ENCODE measurements at regions not wholly inside any gene's neighbourhood (a gene's known extent, or its start where the extent isn't known, plus 50 kb on each side); places are given as distances from the start of the nearest gene placed in this dataset.

- in situ Hi-C loops (cut with HindIII; ENCODE audit: low pct_ligation_motif_present, low sequenced_read_pairs), result no loop called here
- no peak overlapping the region for H3K4me3 ChIP-seq (ENCODE audit: low read depth, low read length)
These were observed 797.1 kb downstream of the SLC4A3 start for GRCh38 chr2:220424561-220424960.

GRCh38 chr2:220432645-220433044, 805.2 kb downstream of the SLC4A3 start:
- DNase-seq, result no peak
- Histone ChIP-seq H3K36me3 (replicated peaks) (no peaks in the 10 kb centered on the region), H3K27ac (no peak overlapping the region), H3K27me3 (replicated peaks) (no peaks in the 10 kb centered on the region), H3K4me3 (ENCODE audit: low read depth, low read length) (no peak overlapping the region)
- no peak for TF ChIP-seq CTCF (IDR thresholded peaks at IDR 0.05; ENCODE audit: low read depth, low read length, missing control alignments)
- in situ Hi-C loops (cut with HindIII; ENCODE audit: low pct_ligation_motif_present, low sequenced_read_pairs), result no loop called here

More at GRCh38 chr2:220424561-220424960, 797.1 kb downstream of the SLC4A3 start:
- no peak for DNase-seq
- H3K27me3 ChIP-seq (replicated peaks), result no peaks in the 10 kb centered on the region
- H3K36me3 ChIP-seq (replicated peaks), result no peaks in the 10 kb centered on the region
- H3K27ac ChIP-seq, result no peak overlapping the region
- no peak for TF ChIP-seq CTCF (IDR thresholded peaks at IDR 0.05; ENCODE audit: low read depth, low read length, missing control alignments)

- no peak for TF ChIP-seq CTCF (IDR thresholded peaks at IDR 0.05; ENCODE audit: low read depth, low read length, missing control alignments)
- no peaks in the 10 kb centered on the region for H3K27me3 ChIP-seq (replicated peaks)
- H3K36me3 ChIP-seq (replicated peaks), result no peaks in the 10 kb centered on the region
- H3K4me3 ChIP-seq (ENCODE audit: low read depth, low read length), result no peak overlapping the region
- in situ Hi-C loops (cut with HindIII; ENCODE audit: low pct_ligation_motif_present, low sequenced_read_pairs), result no loop called here
- H3K27ac ChIP-seq, result no peak overlapping the region
- no peak for DNase-seq
These were observed 805.7 kb downstream of the SLC4A3 start for GRCh38 chr2:220433131-220433530.

- no peak overlapping the region for H3K4me3 ChIP-seq (ENCODE audit: low read depth, low read length)
- no peak overlapping the region for H3K27ac ChIP-seq
- TF ChIP-seq CTCF (IDR thresholded peaks at IDR 0.05; ENCODE audit: low read depth, low read length, missing control alignments), result no peak
- H3K36me3 ChIP-seq (replicated peaks), result no peaks in the 10 kb centered on the region
- in situ Hi-C loops (cut with HindIII; ENCODE audit: low pct_ligation_motif_present, low sequenced_read_pairs), result no loop called here
- peak; percentile 61 for DNase-seq
- no peaks in the 10 kb centered on the region for H3K27me3 ChIP-seq (replicated peaks)
These were observed 807.0 kb downstream of the SLC4A3 start for GRCh38 chr2:220434385-220434784.

- no peak for DNase-seq
- Histone ChIP-seq H3K4me3 (ENCODE audit: low read depth, low read length) (no peak overlapping the region), H3K36me3 (replicated peaks) (no peaks in the 10 kb centered on the region), H3K27ac (no peak overlapping the region), H3K27me3 (replicated peaks) (no peaks in the 10 kb centered on the region)
- in situ Hi-C loops (cut with HindIII; ENCODE audit: low pct_ligation_motif_present, low sequenced_read_pairs), result no loop called here
- no peak for TF ChIP-seq CTCF (IDR thresholded peaks at IDR 0.05; ENCODE audit: low read depth, low read length, missing control alignments)
These were observed 810.5 kb downstream of the SLC4A3 start for GRCh38 chr2:220437938-220438337.

GRCh38 chr2:220440731-220441130, 813.3 kb downstream of the SLC4A3 start:
- DNase-seq, result no peak
- no peaks in the 10 kb centered on the region for H3K27me3 ChIP-seq (replicated peaks)
- in situ Hi-C loops (cut with HindIII; ENCODE audit: low pct_ligation_motif_present, low sequenced_read_pairs), result no loop called here
- H3K27ac ChIP-seq, result no peak overlapping the region
- no peak for TF ChIP-seq CTCF (IDR thresholded peaks at IDR 0.05; ENCODE audit: low read depth, low read length, missing control alignments)
- no peaks in the 10 kb centered on the region for H3K36me3 ChIP-seq (replicated peaks)
- H3K4me3 ChIP-seq (ENCODE audit: low read depth, low read length), result no peak overlapping the region
